CD4-positive, alpha-beta T cell treated with Interleukin-2 at 100 ng/mL for 4 hours (primary cell): ENCODE measurements at regions not wholly inside any gene's neighbourhood (a gene's known extent, or its start where the extent isn't known, plus 50 kb on each side); places are given as distances from the start of the nearest gene placed in this dataset.

Experiments used
- DNase-seq: peaks from one replicate; pipeline ENCODE4 v3.0.0-alpha.2; 2020; ENCODE audit warnings: low spot score

GRCh38 chr7:36066343-36066664 lies 86.8 kb upstream of the EEPD1 start:
- no peak for DNase-seq

DNA sequence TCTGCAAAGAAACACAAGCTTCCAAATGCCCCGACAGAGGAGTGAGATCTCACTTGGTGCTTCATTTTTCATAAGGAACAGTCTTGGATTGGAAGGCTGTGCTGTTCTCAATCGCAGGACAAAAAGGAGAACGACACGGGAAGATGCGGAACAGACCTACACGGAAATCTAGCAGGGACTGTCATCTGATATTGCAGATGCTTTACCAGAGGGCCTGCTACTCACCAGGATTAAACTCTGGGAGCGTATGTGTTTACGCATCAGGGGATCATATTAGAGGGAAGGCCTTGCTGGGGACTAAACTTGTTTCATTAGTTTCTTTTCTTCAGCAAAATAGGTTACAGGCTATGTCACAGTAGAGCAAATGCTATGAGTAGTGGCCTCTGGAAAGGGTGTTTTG lies 82.8 kb upstream of the EEPD1 start:
- no peak for DNase-seq

GRCh38 chr7:36071605-36072004 lies 81.4 kb upstream of the EEPD1 start:
- DNase-seq: no peak

GRCh38 chr7:36072620-36073019 lies 80.4 kb upstream of the EEPD1 start:
- DNase-seq: no peak

DNA sequence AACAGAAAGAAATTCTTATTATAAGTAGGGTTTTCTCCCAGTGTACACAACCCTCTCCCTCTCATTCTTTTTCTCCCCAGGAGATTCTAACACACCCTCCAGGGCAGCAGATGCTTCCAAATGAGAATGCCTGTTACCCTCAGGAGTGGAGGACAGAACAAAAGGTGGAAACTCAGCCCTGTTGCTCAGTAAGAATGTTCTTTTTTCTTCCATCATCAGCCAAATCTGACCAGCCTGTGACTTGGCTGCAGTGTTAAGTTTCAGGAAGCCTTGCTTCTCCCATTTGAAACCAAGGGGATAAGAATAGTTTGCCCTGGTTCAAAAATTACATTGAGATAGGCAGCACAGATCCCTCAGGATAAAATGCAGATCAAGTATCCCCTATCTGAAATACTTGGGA lies 77.5 kb upstream of the EEPD1 start:
- DNase-seq: no peak

DNA sequence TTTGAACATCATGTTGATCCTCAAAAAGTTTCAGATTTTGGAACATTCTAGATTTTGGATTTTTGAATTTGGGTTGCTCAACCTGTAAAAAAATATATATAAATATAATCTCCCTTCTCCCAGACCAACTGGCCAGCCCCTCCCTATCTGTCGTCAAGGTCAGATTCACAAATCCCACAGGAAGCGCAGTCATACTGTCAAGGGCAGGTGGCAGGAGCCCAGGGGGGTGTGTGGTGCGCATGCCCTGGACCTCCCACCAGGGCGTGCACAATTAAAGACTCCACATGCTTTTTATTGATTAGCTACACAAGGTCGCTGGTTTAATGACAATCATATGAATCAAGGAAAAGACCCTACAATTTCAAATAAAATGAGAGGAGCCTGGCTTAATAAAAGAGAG lies 77.0 kb upstream of the EEPD1 start:
- no peak for DNase-seq

DNA sequence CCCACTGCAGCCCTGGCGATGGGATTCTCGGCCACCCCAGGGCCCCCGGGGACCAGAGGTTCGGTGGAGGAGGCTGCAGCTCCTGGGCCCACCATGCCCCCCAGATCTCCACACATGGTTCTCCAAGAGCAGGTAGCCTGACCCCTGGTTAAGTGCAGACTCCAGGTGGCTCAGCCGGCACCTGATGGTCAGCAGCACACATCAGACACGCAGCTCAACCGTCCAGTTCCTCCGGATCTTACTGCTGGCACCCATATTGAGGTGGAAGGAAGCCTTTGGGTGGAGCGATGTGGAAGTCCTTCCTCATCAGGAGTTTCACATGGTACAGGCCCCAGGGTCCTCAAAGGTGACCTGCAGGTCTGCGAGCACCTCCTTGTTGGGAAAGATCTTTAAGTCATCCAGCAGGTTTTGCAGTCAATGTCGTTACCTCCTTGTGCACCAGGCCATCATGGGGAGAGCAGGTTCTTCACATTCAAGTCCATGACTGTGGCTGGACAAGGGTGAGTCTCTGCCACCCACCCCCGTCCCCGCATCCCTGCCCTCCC lies 74.2 kb upstream of the EEPD1 start:
- DNase-seq: no peak

DNA sequence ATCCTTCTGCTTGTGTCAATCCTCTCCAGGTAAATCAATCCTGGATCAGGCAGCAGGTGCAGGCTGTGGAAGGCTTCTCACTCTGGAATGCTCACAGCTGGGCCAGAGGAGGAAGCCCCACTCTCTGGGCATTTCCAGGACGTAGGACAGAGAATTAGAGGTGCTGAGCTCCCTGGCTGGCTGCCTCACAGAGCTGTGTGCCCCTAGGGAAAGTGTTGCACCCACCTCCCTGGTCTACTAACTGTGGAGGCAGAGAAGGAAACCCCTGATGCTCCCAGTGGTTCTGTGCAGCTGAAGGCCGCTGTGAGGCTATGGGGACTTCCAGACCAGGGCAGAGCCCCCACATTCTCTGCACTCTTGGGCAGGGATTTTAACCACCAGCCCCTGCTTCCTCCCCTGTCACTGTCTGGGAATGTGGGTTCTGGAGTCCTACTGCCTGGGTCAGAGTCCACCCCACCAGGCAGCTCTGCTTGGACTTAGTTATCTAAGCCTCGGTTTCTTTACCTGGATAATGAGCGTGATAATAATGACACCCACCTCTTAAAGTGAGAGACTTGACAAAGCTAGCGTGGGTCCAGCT lies 73.5 kb upstream of the EEPD1 start:
- no peak for DNase-seq

GRCh38 chr7:36080843-36081242 lies 72.2 kb upstream of the EEPD1 start:
- DNase-seq: no peak

DNA sequence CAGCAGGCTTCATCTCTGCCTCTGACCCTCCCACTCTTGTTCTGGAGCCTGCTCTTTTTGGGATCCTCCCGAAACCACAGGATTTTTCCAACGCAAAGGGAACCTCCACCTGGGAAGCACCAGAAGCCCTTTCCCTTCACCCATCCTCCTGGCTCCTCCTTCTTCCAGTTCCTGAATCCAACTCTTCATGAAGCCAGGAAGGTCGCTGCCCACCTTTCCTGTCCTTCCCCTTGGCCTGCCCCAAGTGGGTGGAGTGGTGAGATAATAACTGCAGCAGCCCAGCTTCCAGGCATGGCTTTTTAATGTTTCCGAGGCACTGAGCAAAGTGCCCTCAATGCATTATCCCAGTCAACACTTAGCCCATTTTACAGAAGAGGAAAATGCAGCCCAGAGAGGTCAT lies 70.8 kb upstream of the EEPD1 start:
- DNase-seq: no peak

DNA sequence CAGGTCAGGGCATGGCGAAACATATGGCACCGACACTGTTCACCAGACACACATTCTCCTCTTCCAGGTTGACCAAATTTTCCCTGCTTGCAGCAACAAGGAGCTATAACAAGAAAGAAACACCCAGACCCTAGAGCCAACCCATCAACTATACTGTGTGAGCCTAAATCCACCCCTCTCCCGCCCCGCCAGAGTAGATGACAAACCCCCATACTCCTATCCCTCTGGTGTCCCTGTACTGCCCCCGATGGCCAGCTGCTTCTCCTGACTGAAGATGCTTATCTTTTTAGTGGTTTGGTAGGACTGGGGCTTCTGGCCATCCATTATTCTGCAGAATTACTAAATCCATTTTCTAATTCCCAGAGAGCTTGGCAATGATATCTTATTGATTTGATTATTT lies 70.1 kb upstream of the EEPD1 start:
- DNase-seq: no peak

DNA sequence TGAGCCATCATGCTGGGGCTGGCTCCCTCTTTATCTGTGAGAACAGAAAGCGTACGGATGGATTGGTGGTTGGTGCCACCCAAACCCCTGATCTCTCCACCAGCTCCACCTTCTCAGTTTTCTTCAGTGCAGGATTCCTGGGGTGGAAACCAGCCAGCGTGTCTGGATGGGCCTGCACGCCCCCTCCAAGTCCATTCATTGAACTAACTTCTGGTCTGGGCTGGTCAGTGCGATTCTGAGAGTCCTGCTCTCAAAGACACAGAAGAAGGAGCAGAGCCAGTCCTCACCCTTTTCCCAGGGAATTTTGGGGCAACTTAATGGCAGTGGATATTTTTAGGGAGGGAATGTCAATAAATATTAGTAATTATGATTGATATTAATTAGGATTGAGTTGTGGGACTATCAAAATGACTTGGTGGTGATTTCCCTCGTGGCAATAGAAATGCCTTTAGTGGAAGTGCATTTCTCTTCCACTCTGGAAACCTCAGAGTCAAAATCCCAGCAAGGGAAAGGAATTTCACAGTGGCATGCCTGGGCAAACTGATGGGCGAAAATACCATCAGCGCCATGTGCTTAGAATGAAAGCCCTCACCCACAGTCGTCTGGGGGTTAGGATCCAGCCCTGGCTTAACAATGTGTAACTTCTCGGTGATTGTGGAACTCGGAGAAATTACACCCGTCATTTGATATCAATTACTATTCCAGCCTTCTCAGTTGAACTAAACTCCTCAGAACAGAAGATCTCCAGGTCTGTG lies 69.3 kb upstream of the EEPD1 start:
- DNase-seq: no peak

DNA sequence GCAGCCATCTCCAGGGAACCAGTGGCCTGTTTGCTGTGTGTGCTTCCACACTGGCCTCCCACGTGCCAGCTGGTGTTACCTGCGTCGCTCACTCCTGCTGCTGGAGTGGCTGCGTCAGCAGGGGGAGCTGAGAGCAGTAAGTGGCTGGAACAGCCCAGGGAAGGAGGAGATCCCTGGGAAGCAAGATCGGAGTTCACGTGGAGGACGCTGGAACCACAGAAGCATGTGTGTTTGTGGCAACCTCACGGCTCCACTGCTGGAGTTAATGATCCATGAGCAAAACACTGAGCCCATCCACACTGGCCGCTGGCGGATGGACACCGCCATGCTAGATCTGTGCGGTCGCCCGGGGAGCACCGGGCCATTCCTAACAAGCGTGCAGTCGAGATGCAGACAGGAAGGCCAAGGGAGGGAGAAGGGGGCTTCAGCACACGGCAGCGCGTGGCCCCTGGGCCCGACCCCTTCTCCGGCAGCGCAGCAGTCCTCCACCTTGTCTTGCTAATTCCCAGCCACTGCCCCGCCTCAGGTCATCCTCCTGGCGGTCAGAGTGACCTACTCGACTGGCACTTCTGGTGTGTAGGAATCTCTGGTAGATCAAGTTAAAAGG lies 68.5 kb upstream of the EEPD1 start:
- DNase-seq: no peak

DNA sequence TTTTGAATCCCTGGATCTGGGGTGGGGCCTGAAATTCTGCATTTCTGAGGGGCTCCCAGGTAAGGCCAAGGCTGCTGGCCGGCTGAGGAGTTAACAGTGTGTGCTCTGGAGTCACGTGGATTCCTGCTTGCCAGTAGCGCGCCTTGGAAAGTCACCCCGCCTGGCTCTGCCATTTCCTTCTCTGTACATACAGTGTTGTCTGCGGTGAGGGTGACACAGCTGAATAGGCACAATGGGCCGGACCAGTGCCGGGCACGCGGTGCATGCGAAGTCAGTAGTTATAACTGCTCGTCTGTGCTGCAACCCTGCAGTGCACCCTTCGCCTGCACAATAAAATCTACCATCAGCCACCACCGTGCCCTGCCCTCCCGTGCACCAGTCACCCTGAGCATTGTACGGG lies 68.0 kb upstream of the EEPD1 start:
- no peak for DNase-seq

DNA sequence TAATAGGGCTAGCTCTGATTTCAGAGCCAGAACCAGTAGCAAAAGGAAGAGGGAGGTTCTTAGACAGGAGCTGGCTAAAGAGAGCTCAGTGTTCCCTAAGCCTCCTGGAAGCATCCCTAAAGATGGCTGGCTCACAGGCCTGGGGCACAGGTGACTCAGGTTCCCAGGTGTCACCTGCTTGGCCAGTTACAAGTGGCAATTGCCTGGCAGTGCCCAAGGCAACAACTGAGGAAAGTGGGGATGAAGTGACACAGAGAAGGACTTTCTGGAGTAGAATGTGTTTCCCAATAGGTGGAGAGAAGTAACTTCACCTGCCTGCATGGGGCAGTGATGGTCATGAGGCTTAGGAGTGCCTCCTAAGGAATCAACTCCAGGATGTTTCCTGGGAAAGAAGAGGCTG lies 66.5 kb upstream of the EEPD1 start:
- DNase-seq: no peak

DNA sequence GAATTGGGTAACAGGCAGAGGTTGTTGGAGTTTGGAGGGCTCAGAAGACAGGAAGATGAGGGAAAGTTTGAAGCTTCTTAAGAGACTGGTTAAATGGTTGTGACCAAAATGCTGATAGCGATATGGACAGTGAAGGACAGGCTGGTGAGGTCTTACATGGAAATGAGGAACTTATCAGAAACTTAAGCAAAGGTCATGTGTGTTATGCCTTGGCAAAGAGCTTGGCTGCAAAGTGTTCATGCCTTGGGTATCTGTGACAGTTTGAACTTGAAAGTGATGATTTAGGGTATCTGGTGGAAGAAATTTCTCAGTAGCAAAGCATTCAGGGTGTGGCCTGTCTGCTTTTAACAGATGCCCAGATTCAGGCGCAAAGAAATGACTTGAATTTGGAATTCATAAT lies 64.5 kb upstream of the EEPD1 start:
- no peak for DNase-seq

- no peak for DNase-seq
These were observed 64.1 kb upstream of the EEPD1 start for GRCh38 chr7:36088966-36089365.

DNA sequence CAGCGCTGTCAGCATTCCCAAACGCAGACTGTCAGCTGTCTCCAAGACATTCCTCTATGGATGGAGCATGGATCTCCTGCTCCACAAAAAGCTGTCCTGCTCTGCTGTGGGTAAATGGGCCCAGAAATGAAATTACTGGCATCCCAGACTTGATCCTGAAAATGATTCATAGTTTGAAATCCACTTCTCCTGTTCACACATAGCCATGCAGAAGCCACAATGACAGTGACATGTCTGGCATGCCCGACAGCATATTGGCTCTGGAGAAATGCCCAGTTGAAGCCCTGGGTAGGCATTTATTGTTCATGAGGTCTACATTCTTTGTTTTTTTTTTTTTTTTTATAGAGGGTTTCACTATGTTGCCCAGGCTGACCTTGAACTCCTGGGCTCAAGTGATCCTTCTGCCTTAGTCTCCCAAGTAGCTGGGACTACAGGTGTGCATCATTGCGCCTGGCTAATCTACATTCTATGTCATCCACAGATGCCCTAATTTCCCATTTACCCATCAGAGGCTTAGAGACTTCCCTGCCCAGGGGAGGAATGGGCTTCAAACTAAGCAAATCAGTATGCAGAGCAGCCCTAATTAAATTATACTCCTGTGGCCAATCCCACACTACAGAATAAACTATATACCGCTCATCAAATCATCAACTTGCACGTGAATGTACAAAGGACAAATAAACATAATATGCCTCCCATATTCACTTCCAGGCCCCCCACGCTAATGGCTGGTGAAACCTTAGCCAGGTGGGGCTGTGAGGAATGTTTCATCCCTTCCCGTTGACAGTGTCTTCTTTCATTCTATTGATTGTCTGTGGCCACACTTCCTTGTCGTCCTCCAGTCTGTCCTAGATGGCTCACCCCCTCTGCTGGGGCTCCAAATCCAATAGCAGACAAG lies 61.8 kb upstream of the EEPD1 start:
- DNase-seq: no peak

DNA sequence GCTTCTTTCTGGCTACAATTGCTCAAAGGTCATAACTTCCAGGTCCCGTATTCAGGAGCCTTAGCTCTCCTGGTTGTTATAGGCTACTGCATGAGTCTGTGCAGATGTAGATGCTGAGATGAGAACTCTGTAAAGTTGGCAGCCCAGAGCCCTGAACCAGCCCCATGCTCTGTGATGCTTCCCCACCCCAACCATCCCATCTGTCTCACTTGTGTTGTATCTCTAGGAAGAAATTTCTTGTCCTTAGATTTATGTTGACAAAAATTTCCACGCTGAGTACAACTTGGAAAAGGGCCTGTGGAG lies 61.2 kb upstream of the EEPD1 start:
- DNase-seq: no peak

DNA sequence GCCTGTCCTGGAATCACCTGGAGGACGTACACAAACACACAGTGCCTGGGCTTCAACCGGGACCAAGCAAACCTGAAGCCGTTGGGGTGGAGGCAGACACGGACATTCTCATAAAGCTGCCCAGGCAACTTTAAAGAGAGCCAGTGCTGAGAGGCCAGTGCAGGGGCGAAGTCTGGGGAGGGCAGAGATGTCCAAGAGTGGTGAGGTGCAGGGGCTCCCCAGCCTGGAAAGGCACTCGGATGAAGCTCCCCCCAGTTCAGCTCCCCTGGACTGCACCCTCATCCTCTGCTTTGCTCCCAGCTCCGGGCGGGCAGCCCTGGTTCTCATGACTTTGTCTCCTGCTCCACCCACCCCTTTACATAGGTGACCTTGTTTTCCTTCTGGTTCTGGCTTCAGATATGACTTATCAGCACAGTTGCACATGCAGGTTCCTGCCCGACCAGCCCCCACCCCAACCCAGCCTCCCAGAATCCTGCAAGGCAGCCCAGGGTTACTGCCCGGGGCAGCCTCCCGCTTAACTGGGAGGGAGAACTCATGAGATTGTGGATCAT lies 60.8 kb upstream of the EEPD1 start:
- no peak for DNase-seq

GRCh38 chr7:36096460-36097095 lies 56.5 kb upstream of the EEPD1 start:
- no peak for DNase-seq

DNA sequence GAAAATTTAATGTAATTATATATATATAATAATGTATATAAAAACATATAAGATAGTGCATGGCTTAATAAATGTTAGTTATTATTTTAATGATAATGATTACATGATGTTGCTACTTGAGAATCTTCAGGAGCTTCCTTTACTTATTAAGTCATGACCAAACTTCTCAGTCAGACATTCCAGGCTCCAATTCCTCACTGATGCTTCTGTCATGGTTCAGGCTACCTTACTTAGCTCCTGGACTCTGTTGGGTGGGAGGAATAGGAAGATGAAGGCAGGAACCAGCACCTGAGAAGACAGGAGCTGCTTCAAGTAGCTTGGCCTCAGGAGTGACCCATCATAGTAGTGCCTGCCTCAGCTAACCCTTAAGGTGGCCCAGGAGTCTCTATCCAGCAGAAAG lies 55.0 kb upstream of the EEPD1 start:
- DNase-seq: no peak
